ENCODE measurements at regions not wholly inside any gene's neighbourhood (a gene's known extent, or its start where the extent isn't known, plus 50 kb on each side); places are given as distances from the start of the nearest gene placed in this dataset.

GRCh38 chr7:21044384-21044783 is 257.7 kb upstream of the SP8 start:
- Histone ChIP-seq H3K4me1 (ENCODE audit: insufficient read depth, low read length) (peaks cover 11% of the 10 kb centered on the region; the same call in 1 of the 2 replicates), H2AFZ (ENCODE audit: low read length) (no peak overlapping the region), H4K20me1 (ENCODE audit: low read length) (no peaks in the 10 kb centered on the region), H3K9ac (ENCODE audit: low read length) (no peak overlapping the region), H3K27ac (ENCODE audit: low read length) (no peak overlapping the region), H3K4me3 (ENCODE audit: low read length) (no peak overlapping the region), H3K4me2 (ENCODE audit: low read length) (no peak overlapping the region), H3K36me3 (ENCODE audit: low read depth, low read length) (no peaks in the 10 kb centered on the region), H3K27me3 (ENCODE audit: low read length) (peaks cover 55% of the 10 kb centered on the region), H3K79me2 (ENCODE audit: low read length) (no peaks in the 10 kb centered on the region), H3K9me3 (ENCODE audit: low read length) (no peaks in the 10 kb centered on the region), H3F3A (ENCODE audit: low read length, unreplicated experiment) (no peaks in the 10 kb centered on the region), H3K9me2 (replicated peaks; ENCODE audit: low read length) (no peaks in the 10 kb centered on the region)
- POLR2A ChIA-PET (ENCODE audit: unreplicated experiment), result no interaction called here
- intact Hi-C loops (cut with micrococcal nuclease), result no loop called here
- BruUV-seq (replicated peaks), result no TSS peak
- DNase-seq, result peak; percentile 17
- no peak for TF ChIP-seq EZH2phosphoT487 (IDR thresholded peaks at IDR 0.05; ENCODE audit: borderline replicate concordance, low read length)
- no peak for TF ChIP-seq CTCF (conservative IDR thresholded peaks at IDR 0.05; ENCODE audit: low read depth, low read length)
- no peak for TF ChIP-seq EZH2 (IDR thresholded peaks at IDR 0.05; ENCODE audit: low read length, unreplicated experiment)
- ATAC-seq, result no peak
- CTCF ChIA-PET, result interaction anchor here (0.7 kb wide), 1 partner anchor 210 kb away, joined by 3 read pairs; no protein-coding TSS in a partner anchor

GRCh38 chr7:21044913-21045568 is 258.4 kb upstream of the SP8 start:
- no peak overlapping the region for H3K4me2 ChIP-seq (ENCODE audit: low read length)
- no peak overlapping the region for H3K27ac ChIP-seq (ENCODE audit: low read length)
- no peaks in the 10 kb centered on the region for H3K9me2 ChIP-seq (replicated peaks; ENCODE audit: low read length)
- no peak for TF ChIP-seq EZH2 (IDR thresholded peaks at IDR 0.05; ENCODE audit: low read length, unreplicated experiment)
- no peak for TF ChIP-seq EZH2phosphoT487 (IDR thresholded peaks at IDR 0.05; ENCODE audit: borderline replicate concordance, low read length)
- TF ChIP-seq CTCF (conservative IDR thresholded peaks at IDR 0.05; ENCODE audit: low read depth, low read length), result no peak
- H4K20me1 ChIP-seq (ENCODE audit: low read length), result no peaks in the 10 kb centered on the region
- intact Hi-C loops (cut with micrococcal nuclease), result no loop called here
- no peak overlapping the region for H3K9ac ChIP-seq (ENCODE audit: low read length)
- no peaks in the 10 kb centered on the region for H3K79me2 ChIP-seq (ENCODE audit: low read length)
- H3F3A ChIP-seq (ENCODE audit: low read length, unreplicated experiment), result no peaks in the 10 kb centered on the region
- H3K36me3 ChIP-seq (ENCODE audit: low read depth, low read length), result no peaks in the 10 kb centered on the region
- H3K4me3 ChIP-seq (ENCODE audit: low read length), result no peak overlapping the region
- ChIA-PET CTCF (interaction anchor here (0.7 kb wide), 1 partner anchor 209 kb away, joined by 3 read pairs; no protein-coding TSS in a partner anchor), POLR2A (ENCODE audit: unreplicated experiment) (no interaction called here)
- ATAC-seq, result no peak
- BruUV-seq (replicated peaks), result no TSS peak
- DNase-seq, result no peak
- H3K4me1 ChIP-seq (ENCODE audit: insufficient read depth, low read length), result peaks cover 11% of the 10 kb centered on the region; the same call in 1 of the 2 replicates
- no peaks in the 10 kb centered on the region for H3K9me3 ChIP-seq (ENCODE audit: low read length)
- H2AFZ ChIP-seq (ENCODE audit: low read length), result no peak overlapping the region
- peaks cover 54% of the 10 kb centered on the region for H3K27me3 ChIP-seq (ENCODE audit: low read length)

GRCh38 chr7:21051865-21052264 is 265.2 kb upstream of the SP8 start:
- Histone ChIP-seq H3K9me3 (ENCODE audit: low read length) (no peaks in the 10 kb centered on the region), H3F3A (ENCODE audit: low read length, unreplicated experiment) (no peaks in the 10 kb centered on the region), H3K4me2 (ENCODE audit: low read length) (no peak overlapping the region), H3K79me2 (ENCODE audit: low read length) (no peaks in the 10 kb centered on the region), H3K36me3 (ENCODE audit: low read depth, low read length) (no peaks in the 10 kb centered on the region), H4K20me1 (ENCODE audit: low read length) (no peaks in the 10 kb centered on the region), H3K4me1 (ENCODE audit: insufficient read depth, low read length) (no peaks in the 10 kb centered on the region), H3K27me3 (ENCODE audit: low read length) (peaks cover 2% of the 10 kb centered on the region; the same call in 1 of the 2 replicates), H3K27ac (ENCODE audit: low read length) (no peak overlapping the region), H2AFZ (ENCODE audit: low read length) (no peak overlapping the region), H3K4me3 (ENCODE audit: low read length) (no peak overlapping the region), H3K9me2 (replicated peaks; ENCODE audit: low read length) (no peaks in the 10 kb centered on the region), H3K9ac (ENCODE audit: low read length) (no peak overlapping the region)
- DNase-seq, result peak; percentile 6
- no TSS peak for BruUV-seq (replicated peaks)
- intact Hi-C loops (cut with micrococcal nuclease), result no loop called here
- TF ChIP-seq CTCF (conservative IDR thresholded peaks at IDR 0.05; ENCODE audit: low read depth, low read length) (no peak), EZH2phosphoT487 (IDR thresholded peaks at IDR 0.05; ENCODE audit: borderline replicate concordance, low read length) (no peak), EZH2 (IDR thresholded peaks at IDR 0.05; ENCODE audit: low read length, unreplicated experiment) (no peak)
- CTCF ChIA-PET, result no interaction called here
- no peak for ATAC-seq
- POLR2A ChIA-PET (ENCODE audit: unreplicated experiment), result no interaction called here
